PC-9 (cell line): ENCODE measurements at regions not wholly inside any gene's neighbourhood (a gene's known extent, or its start where the extent isn't known, plus 50 kb on each side); places are given as distances from the start of the nearest gene placed in this dataset.

Experiments
- BruUV-seq: library from RNA; stranded (reverse); fragments of 400-500 nt; replicated peaks from 2 replicates; lab custom pipeline; 2021; lab: Mats Ljungman, UMichigan
- CTCF ChIA-PET: fragments of 300-600 bp; sonication (Branson Sonifier 250); formaldehyde crosslinking; loops from one replicate; lab custom pipeline; 2022; ENCODE audit warnings: antibody characterized with exemption; lab: Charles Lee
- POLR2A ChIA-PET: fragments of 300-600 bp; sonication (Branson Sonifier 250); formaldehyde crosslinking; loops from one replicate; lab custom pipeline; 2022; ENCODE audit warnings: antibody characterized with exemption; ENCODE audit not compliant: unreplicated experiment; lab: Charles Lee
- DNase-seq, 2 experiments: peaks; one replicate each; pipeline versions ENCODE4 v3.0.0 to v3.0.0-alpha.2; 2015 to 2022; ENCODE audit warnings: mixed read lengths in 1 of 2
- H2AFZ ChIP-seq: fragments of 200-600 bp; sonication (generic); 2 replicates; pipeline ENCODE4 v1.8.1; 2017; ENCODE audit warnings: antibody characterized with exemption
- H3F3A ChIP-seq: fragments of 200-600 bp; sonication (generic); 2 replicates; pipeline ENCODE4 v1.8.1; 2017; ENCODE audit warnings: antibody characterized with exemption, mild to moderate bottlenecking, low read depth; ENCODE audit not compliant: insufficient read depth
- H3K27ac ChIP-seq: fragments of 200-600 bp; sonication (generic); 2 replicates; pipeline ENCODE4 v1.6.1; 2016; ENCODE audit warnings: mixed run types
- H3K27me3 ChIP-seq: fragments of 200-600 bp; sonication (generic); 2 replicates; pipeline ENCODE4 v1.6.1; 2016; ENCODE audit warnings: low read depth, mixed run types; ENCODE audit not compliant: insufficient read depth
- H3K36me3 ChIP-seq: fragments of 200-600 bp; sonication (generic); 2 replicates; pipeline ENCODE4 v1.6.1; 2016; ENCODE audit warnings: low read depth, mixed run types
- H3K4me1 ChIP-seq: fragments of 200-600 bp; sonication (generic); replicated peaks from 2 replicates; pipeline ENCODE4 v1.6.1; 2016; ENCODE audit warnings: mixed run types; ENCODE audit not compliant: insufficient read depth
- H3K4me2 ChIP-seq: fragments of 200-600 bp; sonication (generic); 2 replicates; pipeline ENCODE4 v1.6.1; 2017; ENCODE audit warnings: mixed run types
- H3K4me3 ChIP-seq: fragments of 200-600 bp; sonication (generic); 2 replicates; pipeline ENCODE4 v1.6.1; 2016; ENCODE audit warnings: mixed run types
- H3K79me2 ChIP-seq: fragments of 200-600 bp; sonication (generic); 2 replicates; pipeline ENCODE4 v1.6.1; 2017; ENCODE audit warnings: low read depth, mixed run types
- H3K9me2 ChIP-seq: fragments of 200-600 bp; sonication (generic); 2 replicates; pipeline ENCODE4 v1.8.1; 2017; ENCODE audit warnings: mild to moderate bottlenecking; ENCODE audit not compliant: insufficient read depth
- H3K9me3 ChIP-seq: fragments of 200-600 bp; sonication (generic); 2 replicates; pipeline ENCODE4 v1.8.1; 2016; ENCODE audit warnings: low read depth; ENCODE audit not compliant: insufficient read depth
- H4K20me1 ChIP-seq: fragments of 200-600 bp; sonication (generic); 2 replicates; pipeline ENCODE4 v1.8.1; 2017; ENCODE audit not compliant: insufficient read depth
- CTCF ChIP-seq: fragments of 200-600 bp; sonication (generic); conservative IDR thresholded peaks from 2 replicates; pipeline ENCODE4 v1.6.1; 2017; ENCODE audit warnings: mixed run types, antibody characterized with exemption, mild to moderate bottlenecking, moderate library complexity
- EZH2 ChIP-seq: fragments of 200-600 bp; sonication (generic); IDR thresholded peaks from 2 replicates; pipeline ENCODE4 v1.8.0; 2017; ENCODE audit warnings: antibody characterized with exemption, low read depth
- intact Hi-C: fragments of 100-400 bp; cut with micrococcal nuclease; formaldehyde crosslinking; loops from one replicate; pipeline ENCODE4 v1.10.0; 2022; ENCODE audit not compliant: unreplicated experiment

DNA sequence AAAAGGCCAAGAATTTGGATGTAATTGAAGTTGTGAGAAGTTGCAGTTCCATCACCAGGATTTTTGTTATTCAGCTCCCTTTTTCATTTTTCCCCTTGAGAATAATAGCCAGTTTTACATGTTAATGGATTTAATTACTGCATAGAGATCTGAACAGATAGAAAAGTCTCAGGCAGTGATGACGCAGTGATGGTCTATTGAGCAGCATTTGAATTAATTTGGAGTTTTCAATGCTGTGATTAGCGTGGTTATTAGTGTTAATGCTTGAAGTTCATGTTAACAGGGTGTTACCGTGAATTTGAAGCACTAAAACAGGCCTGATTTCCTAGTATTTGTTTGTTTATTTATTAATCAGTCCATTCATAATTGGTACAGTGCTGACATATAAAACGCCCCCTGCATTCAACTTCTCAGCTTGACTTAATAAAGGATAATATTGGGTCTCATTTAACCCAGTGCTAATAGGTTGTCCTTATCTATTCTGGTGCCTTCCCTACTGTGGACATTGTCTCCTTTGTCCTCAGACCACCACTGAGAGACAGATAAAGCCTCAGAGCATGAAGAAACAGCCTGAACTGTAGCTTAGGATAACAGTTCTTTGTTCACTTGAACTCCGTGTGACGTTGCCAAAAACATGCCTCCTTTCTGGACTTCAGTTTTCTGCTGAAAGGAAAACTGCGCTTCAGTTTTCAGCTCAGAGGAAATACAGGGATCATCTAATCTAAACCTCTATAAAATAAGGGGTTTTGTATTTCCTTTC, 82.4 kb downstream of the RTP4 start:
- TF ChIP-seq CTCF: no peak
- no peak for TF ChIP-seq EZH2
- no peak overlapping the region for H3K4me2 ChIP-seq
- H3K4me3 ChIP-seq: no peak overlapping the region
- no peaks in the 10 kb centered on the region for H3K9me3 ChIP-seq
- no peaks in the 10 kb centered on the region for H3K36me3 ChIP-seq
- no peaks in the 10 kb centered on the region for H3K9me2 ChIP-seq
- H2AFZ ChIP-seq: no peak overlapping the region
- no peak overlapping the region for H3K27ac ChIP-seq
- no peaks in the 10 kb centered on the region for H3K79me2 ChIP-seq
- ChIA-PET POLR2A (no interaction called here), CTCF (interaction anchor here (0.6 kb wide), 1 partner anchor 46 kb away, joined by 16 read pairs; no protein-coding TSS in a partner anchor)
- peaks cover 24% of the 10 kb centered on the region; the same call in 1 of the 2 replicates for H3K27me3 ChIP-seq
- no peaks in the 10 kb centered on the region for H3F3A ChIP-seq
- no peak for DNase-seq
- BruUV-seq: no TSS peak
- H3K4me1 ChIP-seq: no peaks in the 10 kb centered on the region
- intact Hi-C loops: no loop called here
- no peaks in the 10 kb centered on the region for H4K20me1 ChIP-seq

- Histone ChIP-seq H3K4me1 (no peaks in the 10 kb centered on the region), H2AFZ (no peak overlapping the region), H3K9me2 (no peaks in the 10 kb centered on the region), H3K79me2 (no peaks in the 10 kb centered on the region), H3K4me2 (no peak overlapping the region), H3K27ac (no peak overlapping the region), H3K36me3 (no peaks in the 10 kb centered on the region), H3F3A (no peaks in the 10 kb centered on the region), H4K20me1 (no peaks in the 10 kb centered on the region), H3K27me3 (peaks cover 13% of the 10 kb centered on the region; the same call in 1 of the 2 replicates), H3K4me3 (no peak overlapping the region), H3K9me3 (no peaks in the 10 kb centered on the region)
- ChIA-PET POLR2A (no interaction called here), CTCF (no interaction called here)
- no TSS peak for BruUV-seq
- intact Hi-C loops: no loop called here
- TF ChIP-seq EZH2 (no peak), CTCF (no peak)
- peak in 1 of 2 experiments; percentile 28 for DNase-seq
Observed at GRCh38 chr3:187448674-187449073, 80.5 kb downstream of the RTP4 start.

DNA sequence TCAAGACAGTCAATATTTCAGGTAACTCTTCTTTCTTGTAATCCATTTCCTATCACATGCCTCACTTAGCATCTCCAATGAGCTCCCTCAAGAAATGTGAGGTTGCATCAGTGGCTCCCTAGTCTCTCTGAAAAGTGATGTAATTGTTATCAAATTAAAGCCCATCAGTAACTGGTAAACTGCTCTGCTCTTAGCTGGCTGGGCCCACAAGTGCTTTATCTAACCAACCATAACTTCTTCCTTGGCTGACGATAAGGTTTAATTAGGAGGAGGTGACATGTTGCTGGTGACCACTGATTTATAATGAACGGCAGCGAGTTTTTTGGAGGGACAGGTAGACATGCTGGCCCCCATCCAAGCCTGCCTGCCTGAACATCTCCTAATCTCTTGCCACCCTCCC, 79.6 kb downstream of the RTP4 start:
- POLR2A ChIA-PET: no interaction called here
- no peak overlapping the region for H2AFZ ChIP-seq
- H3K27ac ChIP-seq: no peak overlapping the region
- intact Hi-C loops: no loop called here
- peak in 1 of 2 experiments; percentile 27 for DNase-seq
- no TSS peak for BruUV-seq
- no peaks in the 10 kb centered on the region for H3K9me2 ChIP-seq
- CTCF ChIA-PET: no interaction called here
- no peaks in the 10 kb centered on the region for H3K9me3 ChIP-seq
- H3F3A ChIP-seq: no peaks in the 10 kb centered on the region
- H4K20me1 ChIP-seq: no peaks in the 10 kb centered on the region
- H3K4me2 ChIP-seq: no peak overlapping the region
- H3K4me3 ChIP-seq: no peak overlapping the region
- TF ChIP-seq EZH2: no peak
- TF ChIP-seq CTCF: no peak
- H3K79me2 ChIP-seq: no peaks in the 10 kb centered on the region
- no peaks in the 10 kb centered on the region for H3K4me1 ChIP-seq
- H3K36me3 ChIP-seq: no peaks in the 10 kb centered on the region
- H3K27me3 ChIP-seq: peaks cover 14% of the 10 kb centered on the region; the same call in 1 of the 2 replicates
